Activated B cell treated with CpG ODN at 0.5 μM for 24 hours (primary cell): ENCODE measurements at regions not wholly inside any gene's neighbourhood (a gene's known extent, or its start where the extent isn't known, plus 50 kb on each side); places are given as distances from the start of the nearest gene placed in this dataset.

Experiments used
- ATAC-seq: fragments of 200-7000 bp; cut with Tn5 transposase; one replicate; pipeline ENCODE4 v1.10.0; 2021; ENCODE audit warnings: low read depth, mild to moderate bottlenecking, moderate library complexity
- CTCF ChIA-PET: fragments of 350-600 bp; sonication (Branson Sonifier 250); formaldehyde crosslinking; loops from one replicate; lab custom pipeline; 2021; ENCODE audit warnings: antibody characterized with exemption; lab: Charles Lee
- POLR2A ChIA-PET: fragments of 350-600 bp; sonication (Branson Sonifier 250); formaldehyde crosslinking; loops from one replicate; lab custom pipeline; 2021; ENCODE audit warnings: antibody characterized with exemption; lab: Charles Lee
- DNase-seq: peaks from one replicate; pipeline ENCODE4 v3.0.0; 2022
- H3K27ac Mint-ChIP-seq: one replicate; pipeline ENCODE4 v1.8.0; 2020; ENCODE audit warnings: mixed read lengths
- H3K27me3 Mint-ChIP-seq: one replicate; pipeline ENCODE4 v1.8.0; 2021; ENCODE audit warnings: mixed read lengths
- H3K36me3 Mint-ChIP-seq: one replicate; pipeline ENCODE4 v1.8.0; 2021; ENCODE audit warnings: low read depth, mixed read lengths
- H3K4me1 Mint-ChIP-seq: one replicate; pipeline ENCODE4 v1.8.0; 2021; ENCODE audit warnings: mixed read lengths
- H3K4me3 Mint-ChIP-seq: one replicate; pipeline ENCODE4 v1.8.0; 2020; ENCODE audit warnings: mild to moderate bottlenecking, mixed read lengths
- H3K9me3 Mint-ChIP-seq: one replicate; pipeline ENCODE4 v1.8.0; 2020; ENCODE audit warnings: mixed read lengths
- CTCF ChIP-seq: fragments of 200-600 bp; IDR thresholded peaks from one replicate; pipeline ENCODE4 v1.8.0; 2022; ENCODE audit warnings: antibody characterized with exemption, mild to moderate bottlenecking
- intact Hi-C: fragments of 100-400 bp; cut with micrococcal nuclease; formaldehyde crosslinking; loops from one replicate; pipeline ENCODE4 v1.15.1; 2024

- ATAC-seq (no peak), DNase-seq (no peak)
- peaks cover 2% of the 10 kb centered on the region for H3K9me3 Mint-ChIP-seq
- ChIA-PET CTCF (no interaction called here), POLR2A (no interaction called here)
- peaks cover 7% of the 10 kb centered on the region for H3K27me3 Mint-ChIP-seq
- H3K36me3 Mint-ChIP-seq, result no peaks in the 10 kb centered on the region
- no peak overlapping the region for H3K27ac Mint-ChIP-seq
- H3K4me1 Mint-ChIP-seq, result no peaks in the 10 kb centered on the region
- TF ChIP-seq CTCF, result no peak
- H3K4me3 Mint-ChIP-seq, result no peak overlapping the region
- intact Hi-C loops, result no loop called here
Measured at GRCh38 chr15:38819387-38819950, 254.9 kb upstream of the RASGRP1 start.

GRCh38 chr15:38823263-38823662 is 258.6 kb upstream of the RASGRP1 start:
- ChIA-PET POLR2A (no interaction called here), CTCF (no interaction called here)
- ATAC-seq, result no peak

GRCh38 chr15:38824719-38825118 is 260.1 kb upstream of the RASGRP1 start:
- CTCF ChIA-PET, result no interaction called here
- no peak for ATAC-seq
- H3K27me3 Mint-ChIP-seq, result peaks cover 8% of the 10 kb centered on the region
- H3K36me3 Mint-ChIP-seq, result no peaks in the 10 kb centered on the region
- H3K4me1 Mint-ChIP-seq, result no peaks in the 10 kb centered on the region
- no peak for TF ChIP-seq CTCF
- H3K4me3 Mint-ChIP-seq, result no peak overlapping the region
- intact Hi-C loops, result no loop called here
- DNase-seq, result no peak
- H3K27ac Mint-ChIP-seq, result no peak overlapping the region
- peaks cover 2% of the 10 kb centered on the region for H3K9me3 Mint-ChIP-seq
- POLR2A ChIA-PET, result no interaction called here

More at GRCh38 chr15:38823263-38823662, 258.6 kb upstream of the RASGRP1 start:
- intact Hi-C loops, result no loop called here
- no peaks in the 10 kb centered on the region for H3K4me1 Mint-ChIP-seq
- peaks cover 2% of the 10 kb centered on the region for H3K9me3 Mint-ChIP-seq
- H3K27ac Mint-ChIP-seq, result no peak overlapping the region
- H3K36me3 Mint-ChIP-seq, result no peaks in the 10 kb centered on the region
- no peak for TF ChIP-seq CTCF
- no peak overlapping the region for H3K4me3 Mint-ChIP-seq
- no peak for DNase-seq
- peaks cover 8% of the 10 kb centered on the region for H3K27me3 Mint-ChIP-seq

GRCh38 chr15:38826880-38827279 is 262.3 kb upstream of the RASGRP1 start:
- ATAC-seq, result no peak
- intact Hi-C loops, result no loop called here
- no peak overlapping the region for H3K4me3 Mint-ChIP-seq
- no peak for TF ChIP-seq CTCF
- H3K9me3 Mint-ChIP-seq, result peaks cover 2% of the 10 kb centered on the region
- H3K4me1 Mint-ChIP-seq, result no peaks in the 10 kb centered on the region
- ChIA-PET POLR2A (no interaction called here), CTCF (no interaction called here)
- no peaks in the 10 kb centered on the region for H3K36me3 Mint-ChIP-seq
- peaks cover 8% of the 10 kb centered on the region for H3K27me3 Mint-ChIP-seq
- no peak overlapping the region for H3K27ac Mint-ChIP-seq
- DNase-seq, result no peak

GRCh38 chr15:38828031-38828532 is 263.5 kb upstream of the RASGRP1 start:
- no peak for TF ChIP-seq CTCF
- no peaks in the 10 kb centered on the region for H3K36me3 Mint-ChIP-seq
- peaks cover 8% of the 10 kb centered on the region for H3K27me3 Mint-ChIP-seq
- ChIA-PET POLR2A (no interaction called here), CTCF (no interaction called here)
- no peak for DNase-seq
- peaks cover 3% of the 10 kb centered on the region for H3K9me3 Mint-ChIP-seq
- H3K4me3 Mint-ChIP-seq, result no peak overlapping the region
- no peak for ATAC-seq
- intact Hi-C loops, result no loop called here
- H3K4me1 Mint-ChIP-seq, result no peaks in the 10 kb centered on the region
- no peak overlapping the region for H3K27ac Mint-ChIP-seq
